OCI-LY1 (cell line): ENCODE measurements at regions not wholly inside any gene's neighbourhood (a gene's known extent, or its start where the extent isn't known, plus 50 kb on each side); places are given as distances from the start of the nearest gene placed in this dataset.

Source experiments
- EZH2 ChIP-seq: fragments of 200-600 bp; sonication (generic), shearing (Covaris generic); IDR thresholded peaks from 2 replicates; pipeline ENCODE4 v1.8.0; 2017; ENCODE audit warnings: borderline replicate concordance, mixed run types, mild to moderate bottlenecking, antibody characterized with exemption, low read length, moderate library complexity, mixed read lengths
- TF ChIP-seq, protein P1 (sequence below): fragments of 200-600 bp; sonication (generic), shearing (Covaris generic); IDR thresholded peaks from 2 replicates; pipeline ENCODE4 v1.5.1; 2017; ENCODE audit warnings: mild to moderate bottlenecking, antibody characterized with exemption, low read length, moderate library complexity, mixed read lengths

- no peak for TF ChIP-seq EZH2
- TF ChIP-seq, protein P1, sequence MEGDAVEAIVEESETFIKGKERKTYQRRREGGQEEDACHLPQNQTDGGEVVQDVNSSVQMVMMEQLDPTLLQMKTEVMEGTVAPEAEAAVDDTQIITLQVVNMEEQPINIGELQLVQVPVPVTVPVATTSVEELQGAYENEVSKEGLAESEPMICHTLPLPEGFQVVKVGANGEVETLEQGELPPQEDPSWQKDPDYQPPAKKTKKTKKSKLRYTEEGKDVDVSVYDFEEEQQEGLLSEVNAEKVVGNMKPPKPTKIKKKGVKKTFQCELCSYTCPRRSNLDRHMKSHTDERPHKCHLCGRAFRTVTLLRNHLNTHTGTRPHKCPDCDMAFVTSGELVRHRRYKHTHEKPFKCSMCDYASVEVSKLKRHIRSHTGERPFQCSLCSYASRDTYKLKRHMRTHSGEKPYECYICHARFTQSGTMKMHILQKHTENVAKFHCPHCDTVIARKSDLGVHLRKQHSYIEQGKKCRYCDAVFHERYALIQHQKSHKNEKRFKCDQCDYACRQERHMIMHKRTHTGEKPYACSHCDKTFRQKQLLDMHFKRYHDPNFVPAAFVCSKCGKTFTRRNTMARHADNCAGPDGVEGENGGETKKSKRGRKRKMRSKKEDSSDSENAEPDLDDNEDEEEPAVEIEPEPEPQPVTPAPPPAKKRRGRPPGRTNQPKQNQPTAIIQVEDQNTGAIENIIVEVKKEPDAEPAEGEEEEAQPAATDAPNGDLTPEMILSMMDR: no peak
Measured at GRCh38 chr4:18138076-18138665, 116.6 kb upstream of the LCORL start.
